ENCODE measurements at regions not wholly inside any gene's neighbourhood (a gene's known extent, or its start where the extent isn't known, plus 50 kb on each side); places are given as distances from the start of the nearest gene placed in this dataset.

GRCh38 chr6:49327571-49327970 is 135.5 kb downstream of the MMUT start:
- no peaks in the 10 kb centered on the region for H3K36me3 Mint-ChIP-seq (ENCODE audit: low read depth)
- DNase-seq (ENCODE audit: low read depth, low spot score) = no peak
- no peak overlapping the region for H3K4me3 Mint-ChIP-seq
- no peak overlapping the region for H3K27ac Mint-ChIP-seq (ENCODE audit: unreplicated experiment)
- peaks cover 13% of the 10 kb centered on the region for H3K4me1 Mint-ChIP-seq
- H3K27me3 Mint-ChIP-seq (ENCODE audit: low read depth) = no peaks in the 10 kb centered on the region
- no peak for TF ChIP-seq CTCF (conservative IDR thresholded peaks at IDR 0.05)
- no peaks in the 10 kb centered on the region for H3K9me3 Mint-ChIP-seq

GRCh38 chr6:49327005-49327404 is 136.0 kb downstream of the MMUT start:
- TF ChIP-seq CTCF (conservative IDR thresholded peaks at IDR 0.05) = no peak
- no peaks in the 10 kb centered on the region for H3K9me3 Mint-ChIP-seq
- H3K36me3 Mint-ChIP-seq (ENCODE audit: low read depth) = no peaks in the 10 kb centered on the region
- peaks cover 13% of the 10 kb centered on the region for H3K4me1 Mint-ChIP-seq
- H3K4me3 Mint-ChIP-seq = no peak overlapping the region
- DNase-seq (ENCODE audit: low read depth, low spot score) = no peak
- no peak overlapping the region for H3K27ac Mint-ChIP-seq (ENCODE audit: unreplicated experiment)
- no peaks in the 10 kb centered on the region for H3K27me3 Mint-ChIP-seq (ENCODE audit: low read depth)

- no peaks in the 10 kb centered on the region for H3K36me3 Mint-ChIP-seq (ENCODE audit: low read depth)
- H3K27me3 Mint-ChIP-seq (ENCODE audit: low read depth) = peaks cover 2% of the 10 kb centered on the region
- H3K9me3 Mint-ChIP-seq = no peaks in the 10 kb centered on the region
- no peak for TF ChIP-seq CTCF (conservative IDR thresholded peaks at IDR 0.05)
- no peak overlapping the region for H3K27ac Mint-ChIP-seq (ENCODE audit: unreplicated experiment)
- peaks cover 13% of the 10 kb centered on the region for H3K4me1 Mint-ChIP-seq
- no peak for DNase-seq (ENCODE audit: low read depth, low spot score)
- H3K4me3 Mint-ChIP-seq = no peak overlapping the region
These were observed 136.7 kb downstream of the MMUT start for GRCh38 chr6:49326347-49326746.

- peaks cover 13% of the 10 kb centered on the region for H3K4me1 Mint-ChIP-seq
- no peak overlapping the region for H3K4me3 Mint-ChIP-seq
- no peak for TF ChIP-seq CTCF (conservative IDR thresholded peaks at IDR 0.05)
- no peaks in the 10 kb centered on the region for H3K9me3 Mint-ChIP-seq
- H3K27ac Mint-ChIP-seq (ENCODE audit: unreplicated experiment) = no peak overlapping the region
- no peak for DNase-seq (ENCODE audit: low read depth, low spot score)
- H3K27me3 Mint-ChIP-seq (ENCODE audit: low read depth) = peaks cover 3% of the 10 kb centered on the region
- H3K36me3 Mint-ChIP-seq (ENCODE audit: low read depth) = no peaks in the 10 kb centered on the region
These were observed 137.2 kb downstream of the MMUT start for GRCh38 chr6:49325891-49326290.

- Mint-ChIP-seq H3K4me3 (no peak overlapping the region), H3K9me3 (peaks cover 2% of the 10 kb centered on the region), H3K27ac (ENCODE audit: unreplicated experiment) (no peak overlapping the region), H3K27me3 (ENCODE audit: low read depth) (peaks cover 3% of the 10 kb centered on the region), H3K36me3 (ENCODE audit: low read depth) (no peaks in the 10 kb centered on the region), H3K4me1 (peaks cover 7% of the 10 kb centered on the region)
- DNase-seq (ENCODE audit: low read depth, low spot score) = no peak
- TF ChIP-seq CTCF (conservative IDR thresholded peaks at IDR 0.05) = no peak
These were observed 140.2 kb downstream of the MMUT start for GRCh38 chr6:49322861-49323260.

- no peak for DNase-seq (ENCODE audit: low read depth, low spot score)
- Mint-ChIP-seq H3K4me3 (no peak overlapping the region), H3K36me3 (ENCODE audit: low read depth) (no peaks in the 10 kb centered on the region), H3K27me3 (ENCODE audit: low read depth) (peaks cover 3% of the 10 kb centered on the region), H3K27ac (ENCODE audit: unreplicated experiment) (no peak overlapping the region), H3K9me3 (peaks cover 2% of the 10 kb centered on the region), H3K4me1 (no peaks in the 10 kb centered on the region)
- TF ChIP-seq CTCF (conservative IDR thresholded peaks at IDR 0.05) = no peak
These were observed 141.4 kb downstream of the MMUT start for GRCh38 chr6:49321561-49322072.

Measured in neural crest cell (in vitro differentiated cells).